ENCODE measurements at regions not wholly inside any gene's neighbourhood (a gene's known extent, or its start where the extent isn't known, plus 50 kb on each side); places are given as distances from the start of the nearest gene placed in this dataset.

DNA sequence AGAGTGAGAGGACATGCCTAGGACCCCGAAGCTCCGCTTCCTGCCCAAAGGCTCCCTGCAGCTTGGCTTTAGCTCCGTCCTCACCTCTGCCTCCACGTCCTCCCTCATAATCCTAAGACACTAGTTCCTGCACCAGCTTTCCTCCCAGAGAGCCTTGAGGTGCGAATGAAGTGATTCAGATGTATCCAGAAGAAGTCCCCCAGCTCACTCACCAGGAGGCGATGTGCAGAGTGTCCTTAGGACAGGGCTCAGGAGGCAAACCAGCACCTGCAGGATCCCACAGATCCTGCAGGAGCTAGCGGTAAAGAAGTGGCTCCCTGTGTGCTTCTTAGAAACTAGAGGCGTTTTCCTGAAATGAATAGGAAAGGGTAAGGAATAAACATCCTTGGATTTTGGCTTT, 109.7 kb downstream of the HSPH1 start:
- POLR2A ChIA-PET: no interaction called here
- DNase-seq (ENCODE audit: low read depth, low spot score): no peak
- H3K4me3 ChIP-seq (ENCODE audit: low read depth, low read length): no peak overlapping the region
- TF ChIP-seq, protein P1, sequence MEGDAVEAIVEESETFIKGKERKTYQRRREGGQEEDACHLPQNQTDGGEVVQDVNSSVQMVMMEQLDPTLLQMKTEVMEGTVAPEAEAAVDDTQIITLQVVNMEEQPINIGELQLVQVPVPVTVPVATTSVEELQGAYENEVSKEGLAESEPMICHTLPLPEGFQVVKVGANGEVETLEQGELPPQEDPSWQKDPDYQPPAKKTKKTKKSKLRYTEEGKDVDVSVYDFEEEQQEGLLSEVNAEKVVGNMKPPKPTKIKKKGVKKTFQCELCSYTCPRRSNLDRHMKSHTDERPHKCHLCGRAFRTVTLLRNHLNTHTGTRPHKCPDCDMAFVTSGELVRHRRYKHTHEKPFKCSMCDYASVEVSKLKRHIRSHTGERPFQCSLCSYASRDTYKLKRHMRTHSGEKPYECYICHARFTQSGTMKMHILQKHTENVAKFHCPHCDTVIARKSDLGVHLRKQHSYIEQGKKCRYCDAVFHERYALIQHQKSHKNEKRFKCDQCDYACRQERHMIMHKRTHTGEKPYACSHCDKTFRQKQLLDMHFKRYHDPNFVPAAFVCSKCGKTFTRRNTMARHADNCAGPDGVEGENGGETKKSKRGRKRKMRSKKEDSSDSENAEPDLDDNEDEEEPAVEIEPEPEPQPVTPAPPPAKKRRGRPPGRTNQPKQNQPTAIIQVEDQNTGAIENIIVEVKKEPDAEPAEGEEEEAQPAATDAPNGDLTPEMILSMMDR (IDR thresholded peaks at IDR 0.05; ENCODE audit: insufficient read depth, low read length, missing control alignments): no peak
- CTCF ChIA-PET: interaction anchor here (0.8 kb wide), 1 partner anchor 261 kb away, joined by 3 read pairs; no protein-coding TSS in a partner anchor

DNA sequence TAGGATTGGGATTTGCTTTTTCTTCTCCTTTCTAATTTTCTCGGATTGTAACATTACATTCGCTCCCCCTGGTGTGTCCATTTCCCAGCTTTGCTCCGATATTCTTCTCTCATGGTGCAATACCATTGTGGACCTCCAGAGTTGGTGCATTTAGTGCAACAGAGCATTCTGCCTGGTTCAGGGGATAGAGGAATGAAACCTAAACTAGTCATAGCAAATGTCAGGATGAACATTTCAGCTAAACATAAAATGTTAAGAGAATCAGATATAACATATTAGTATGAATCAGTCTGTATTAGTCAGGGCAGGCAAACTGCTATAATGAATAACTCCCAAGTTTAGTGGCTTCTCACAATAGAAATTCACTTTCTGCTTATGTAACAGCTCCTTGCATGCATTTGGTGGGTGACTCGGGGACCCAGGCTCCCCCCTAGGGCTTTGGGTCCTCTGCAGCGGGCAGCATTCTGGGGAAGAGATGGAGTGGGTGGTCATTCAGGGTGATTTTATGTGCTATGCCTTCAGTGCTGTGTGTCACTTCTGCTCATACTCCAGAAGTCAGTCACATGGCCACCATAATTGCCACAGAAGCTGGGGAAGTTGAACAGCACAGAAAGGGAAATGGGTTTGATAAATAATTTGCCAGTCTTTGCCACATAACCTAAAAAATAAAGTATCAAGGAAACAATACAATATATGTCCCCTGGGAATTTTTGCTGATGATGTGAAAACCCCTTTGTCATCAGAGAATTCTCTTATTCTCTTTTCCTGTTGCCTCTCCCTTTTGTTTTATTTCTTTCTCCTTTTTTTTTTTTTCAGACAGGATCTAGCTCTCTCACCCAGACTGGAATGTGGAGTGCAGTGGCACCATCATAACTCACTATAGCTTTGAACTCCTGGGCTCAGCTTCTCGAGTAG, 111.0 kb downstream of the HSPH1 start:
- H3K4me3 ChIP-seq (ENCODE audit: low read depth, low read length): no peak overlapping the region
- no peak for DNase-seq (ENCODE audit: low read depth, low spot score)
- ChIA-PET CTCF (interaction anchor here (1.1 to 1.6 kb wide), 3 partner anchors 10 to 178 kb away, joined by 3 to 7 read pairs (median 3); no protein-coding TSS in a partner anchor), POLR2A (no interaction called here)
- TF ChIP-seq, protein P1 (IDR thresholded peaks at IDR 0.05; ENCODE audit: insufficient read depth, low read length, missing control alignments): peak; percentile 22

DNA sequence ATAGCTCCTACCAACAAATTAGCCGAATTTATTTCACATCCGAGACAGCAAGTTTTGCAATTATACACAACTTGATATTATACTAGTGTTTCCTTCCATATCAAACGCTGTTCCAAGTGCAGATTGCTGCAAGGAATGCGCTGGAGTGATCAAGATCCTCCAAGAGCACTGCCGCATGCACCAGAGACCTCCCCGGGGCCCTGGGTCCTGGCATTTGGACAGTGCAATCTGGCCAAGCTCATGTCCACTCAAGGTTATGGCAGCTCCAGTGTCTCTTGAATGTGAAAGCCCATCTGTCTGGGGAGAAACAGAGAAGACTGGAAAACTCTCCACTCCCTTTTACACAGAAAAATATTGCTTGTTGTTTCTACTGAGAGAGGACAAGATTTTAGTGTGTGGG, 111.9 kb downstream of the HSPH1 start:
- ChIA-PET POLR2A (no interaction called here), CTCF (interaction anchor here (1.1 to 3.3 kb wide), 6 partner anchors 9 to 377 kb away, joined by 3 to 17 read pairs (median 4); no protein-coding TSS in a partner anchor)
- TF ChIP-seq, protein P1 (IDR thresholded peaks at IDR 0.05; ENCODE audit: insufficient read depth, low read length, missing control alignments): no peak
- no peak overlapping the region for H3K4me3 ChIP-seq (ENCODE audit: low read depth, low read length)
- no peak for DNase-seq (ENCODE audit: low read depth, low spot score)

DNA sequence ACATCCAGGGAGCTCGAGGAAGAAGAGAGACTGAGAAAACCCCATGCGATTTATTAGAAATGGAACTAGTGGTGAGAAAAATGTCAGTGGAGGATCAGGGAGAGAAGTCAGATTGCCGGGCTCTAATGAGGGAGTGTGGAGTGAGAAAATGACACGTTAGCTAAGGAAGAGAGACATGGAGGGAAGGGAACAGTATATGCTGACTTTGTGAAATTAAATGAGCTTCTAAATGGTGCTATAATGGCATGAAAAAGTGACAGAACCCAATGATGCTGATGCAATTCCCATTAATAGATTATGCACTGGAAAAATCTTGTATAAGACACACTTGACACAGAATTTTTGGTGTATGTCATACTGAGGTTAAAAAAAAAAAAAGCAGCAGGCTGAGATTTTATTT, 112.6 kb downstream of the HSPH1 start:
- CTCF ChIA-PET: interaction anchor here (0.9 to 3.3 kb wide), 5 partner anchors 17 to 376 kb away, joined by 3 to 17 read pairs (median 4); no protein-coding TSS in a partner anchor
- no peak for DNase-seq (ENCODE audit: low read depth, low spot score)
- TF ChIP-seq, protein P1 (IDR thresholded peaks at IDR 0.05; ENCODE audit: insufficient read depth, low read length, missing control alignments): no peak
- POLR2A ChIA-PET: no interaction called here
- no peak overlapping the region for H3K4me3 ChIP-seq (ENCODE audit: low read depth, low read length)

DNA sequence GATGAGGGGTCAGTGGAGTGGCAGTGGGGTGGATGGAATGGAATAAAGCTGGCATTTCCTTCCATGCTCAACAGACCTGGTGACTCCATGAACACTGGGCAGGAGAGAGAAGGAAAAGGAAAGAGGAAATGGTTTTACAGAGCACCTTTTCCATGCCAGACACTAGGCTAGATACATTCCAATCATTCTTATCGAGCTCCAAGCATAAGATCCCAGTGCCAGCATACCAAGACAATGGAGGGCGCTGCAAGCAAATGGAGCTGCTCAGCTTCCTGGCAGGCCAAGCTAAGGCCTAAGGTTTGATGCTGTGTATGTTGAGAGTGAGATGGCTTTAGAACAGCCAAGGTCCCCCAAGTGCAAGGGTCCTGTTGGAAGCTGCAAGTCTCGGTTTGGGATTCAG, 113.2 kb downstream of the HSPH1 start:
- no peak for DNase-seq (ENCODE audit: low read depth, low spot score)
- TF ChIP-seq, protein P1 (IDR thresholded peaks at IDR 0.05; ENCODE audit: insufficient read depth, low read length, missing control alignments): no peak
- H3K4me3 ChIP-seq (ENCODE audit: low read depth, low read length): no peak overlapping the region
- ChIA-PET POLR2A (no interaction called here), CTCF (interaction anchor here (0.9 to 3.3 kb wide), 6 partner anchors 18 to 376 kb away, joined by 3 to 17 read pairs (median 4); no protein-coding TSS in a partner anchor)

DNA sequence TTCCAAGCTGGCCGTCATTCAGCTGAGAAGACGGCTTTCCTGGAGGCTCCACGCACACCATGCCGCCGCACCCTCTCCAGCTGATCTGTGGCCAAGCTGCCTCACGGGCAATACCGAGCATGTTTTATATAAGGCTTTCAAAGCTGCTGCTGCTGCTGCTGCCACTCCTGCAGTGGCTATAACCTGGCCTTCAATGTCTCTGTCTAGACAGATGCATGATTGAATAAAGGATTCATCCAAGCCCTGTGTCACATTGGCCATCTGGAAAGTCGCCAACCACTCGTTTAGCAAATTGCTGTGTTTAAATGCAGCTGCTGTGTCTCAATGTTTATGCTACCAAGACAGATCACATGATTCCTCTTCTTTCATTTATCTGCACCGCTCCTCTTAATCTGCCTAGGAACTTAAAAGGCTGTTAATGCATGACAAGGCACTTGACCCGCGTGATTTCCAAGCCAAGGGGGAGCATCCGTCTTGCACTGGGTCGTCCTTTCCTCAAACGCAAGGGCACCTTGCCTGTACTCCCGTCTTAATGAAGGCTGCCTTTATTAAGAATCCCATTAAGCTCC, 114.3 kb downstream of the TEX26 start:
- TF ChIP-seq, protein P1 (IDR thresholded peaks at IDR 0.05; ENCODE audit: insufficient read depth, low read length, missing control alignments): no peak
- ChIA-PET POLR2A (no interaction called here), CTCF (interaction anchor here (1.1 to 4.0 kb wide), 8 partner anchors 10 to 915 kb away, joined by 3 to 87 read pairs (median 10); no protein-coding TSS in a partner anchor)
- DNase-seq (ENCODE audit: low read depth, low spot score): no peak
- no peak overlapping the region for H3K4me3 ChIP-seq (ENCODE audit: low read depth, low read length)

Data from AG04449 (cell line).